ENCODE measurements at regions not wholly inside any gene's neighbourhood (a gene's known extent, or its start where the extent isn't known, plus 50 kb on each side); places are given as distances from the start of the nearest gene placed in this dataset.

DNA sequence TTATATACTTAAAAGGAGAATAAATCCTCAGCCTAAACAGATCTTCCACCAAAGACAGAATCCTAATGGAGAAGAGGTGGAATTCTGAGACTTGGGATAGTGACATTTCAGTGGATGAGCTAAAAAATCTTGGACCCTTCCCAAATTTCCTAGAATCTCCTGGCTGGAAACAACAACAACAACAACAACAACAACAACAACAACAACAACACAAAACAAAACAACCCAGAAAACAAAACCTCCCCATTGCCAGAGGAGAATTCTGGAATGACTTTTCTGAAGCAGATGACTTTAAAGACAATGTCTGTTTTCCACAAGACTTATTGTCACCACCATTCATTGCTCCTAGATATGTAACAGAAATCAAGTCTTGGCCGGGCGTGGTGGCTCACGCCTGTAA lies 322.1 kb downstream of the ARL4A start:
- no peak for FAIRE-seq
- intact Hi-C loops (cut with DNase I), result no loop called here
- H3K4me3 ChIP-seq (ENCODE audit: low read length in 3 of 3), result no peak overlapping the region

DNA sequence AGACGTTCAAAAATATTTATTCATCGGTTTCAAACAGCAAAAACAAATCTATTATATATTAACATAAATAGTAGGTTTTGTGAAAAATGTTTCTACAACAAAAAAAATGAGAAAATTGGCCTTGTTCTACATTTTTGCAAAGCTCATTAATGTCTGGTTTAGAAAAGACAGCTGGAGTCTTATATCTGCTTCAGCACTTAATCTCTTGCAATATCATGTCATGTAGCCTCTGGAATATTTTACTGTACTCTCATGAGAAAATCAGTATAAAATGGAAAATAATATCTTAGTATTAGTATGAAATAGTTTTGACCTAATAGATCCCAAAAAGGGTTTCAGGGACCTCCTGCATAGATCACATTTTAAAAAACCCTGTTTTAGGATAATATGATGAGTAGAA lies 326.6 kb downstream of the ARL4A start:
- H3K27me3 ChIP-seq (ENCODE audit: control insufficient read depth, insufficient read depth, low read length), result no peaks in the 10 kb centered on the region
- TF ChIP-seq, protein P1, sequence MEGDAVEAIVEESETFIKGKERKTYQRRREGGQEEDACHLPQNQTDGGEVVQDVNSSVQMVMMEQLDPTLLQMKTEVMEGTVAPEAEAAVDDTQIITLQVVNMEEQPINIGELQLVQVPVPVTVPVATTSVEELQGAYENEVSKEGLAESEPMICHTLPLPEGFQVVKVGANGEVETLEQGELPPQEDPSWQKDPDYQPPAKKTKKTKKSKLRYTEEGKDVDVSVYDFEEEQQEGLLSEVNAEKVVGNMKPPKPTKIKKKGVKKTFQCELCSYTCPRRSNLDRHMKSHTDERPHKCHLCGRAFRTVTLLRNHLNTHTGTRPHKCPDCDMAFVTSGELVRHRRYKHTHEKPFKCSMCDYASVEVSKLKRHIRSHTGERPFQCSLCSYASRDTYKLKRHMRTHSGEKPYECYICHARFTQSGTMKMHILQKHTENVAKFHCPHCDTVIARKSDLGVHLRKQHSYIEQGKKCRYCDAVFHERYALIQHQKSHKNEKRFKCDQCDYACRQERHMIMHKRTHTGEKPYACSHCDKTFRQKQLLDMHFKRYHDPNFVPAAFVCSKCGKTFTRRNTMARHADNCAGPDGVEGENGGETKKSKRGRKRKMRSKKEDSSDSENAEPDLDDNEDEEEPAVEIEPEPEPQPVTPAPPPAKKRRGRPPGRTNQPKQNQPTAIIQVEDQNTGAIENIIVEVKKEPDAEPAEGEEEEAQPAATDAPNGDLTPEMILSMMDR (IDR thresholded peaks at IDR 0.05; ENCODE audit: borderline replicate concordance, extremely low read depth, insufficient read depth), result no peak
- H3K9ac ChIP-seq (ENCODE audit: low read length in 3 of 3), result no peak overlapping the region
- intact Hi-C loops (cut with DNase I), result no loop called here
- DNase-seq, result peak in 1 of 5 donors; percentile 33
- no peaks in the 10 kb centered on the region for H3K36me3 ChIP-seq (ENCODE audit: control insufficient read depth in 2 of 3, insufficient read depth in 3 of 3, low read length in 3 of 3)
- no peak overlapping the region for H3K4me3 ChIP-seq (ENCODE audit: low read length in 3 of 3)
- no peak for FAIRE-seq
- no peak overlapping the region for H3K27ac ChIP-seq (ENCODE audit: low read depth in 2 of 2, low read length in 2 of 2)
- no peaks in the 10 kb centered on the region for H3K4me1 ChIP-seq (ENCODE audit: control insufficient read depth in 2 of 3, insufficient read depth in 2 of 3, low read depth in 1 of 3, low read length in 3 of 3)
- no peaks in the 10 kb centered on the region for H3K9me3 ChIP-seq (ENCODE audit: control insufficient read depth in 2 of 3, insufficient read depth in 1 of 3, low read length in 3 of 3)

More for the DNA sequence above, 322.1 kb downstream of the ARL4A start:
- Histone ChIP-seq H3K4me1 (ENCODE audit: control insufficient read depth in 2 of 3, insufficient read depth in 2 of 3, low read depth in 1 of 3, low read length in 3 of 3) (no peaks in the 10 kb centered on the region), H3K36me3 (ENCODE audit: control insufficient read depth in 2 of 3, insufficient read depth in 3 of 3, low read length in 3 of 3) (no peaks in the 10 kb centered on the region), H3K27me3 (ENCODE audit: control insufficient read depth, insufficient read depth, low read length) (no peaks in the 10 kb centered on the region), H3K9ac (ENCODE audit: low read length in 3 of 3) (no peak overlapping the region), H3K27ac (ENCODE audit: low read depth in 2 of 2, low read length in 2 of 2) (no peak overlapping the region), H3K9me3 (ENCODE audit: control insufficient read depth in 2 of 3, insufficient read depth in 1 of 3, low read length in 3 of 3) (no peaks in the 10 kb centered on the region)
- TF ChIP-seq, protein P1 (IDR thresholded peaks at IDR 0.05; ENCODE audit: borderline replicate concordance, extremely low read depth, insufficient read depth), result no peak
- DNase-seq, result no peak

DNA sequence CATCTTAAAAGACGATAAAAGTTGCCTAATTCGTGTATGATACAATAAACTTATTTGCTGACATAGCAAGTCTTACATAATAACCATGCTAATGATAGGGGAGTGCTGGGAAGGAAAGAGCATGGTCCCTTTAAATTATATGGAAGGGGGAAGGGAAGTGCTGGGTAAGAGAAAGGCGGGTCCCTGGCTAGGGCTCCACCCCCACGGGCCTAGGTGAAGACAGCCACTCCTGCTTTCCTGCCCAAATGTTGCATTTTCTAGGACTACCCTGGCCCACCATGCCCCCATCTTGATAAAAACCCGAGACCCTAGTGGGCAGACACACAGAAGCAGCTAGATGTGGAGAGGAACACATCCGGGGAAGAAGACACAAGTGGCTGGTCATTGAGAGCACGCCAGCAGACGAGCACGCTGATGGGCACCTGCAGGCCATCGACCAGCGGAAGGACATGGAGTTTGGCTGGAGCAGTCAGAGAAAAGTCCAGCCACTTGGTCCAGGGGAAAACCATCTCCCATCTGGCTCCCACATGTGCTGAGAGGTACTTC lies 328.7 kb downstream of the ARL4A start:
- Histone ChIP-seq H3K9ac (ENCODE audit: low read length in 3 of 3) (no peak overlapping the region), H3K27me3 (ENCODE audit: control insufficient read depth, insufficient read depth, low read length) (no peaks in the 10 kb centered on the region), H3K4me3 (ENCODE audit: low read length in 3 of 3) (no peak overlapping the region), H3K4me1 (ENCODE audit: control insufficient read depth in 2 of 3, insufficient read depth in 2 of 3, low read depth in 1 of 3, low read length in 3 of 3) (no peaks in the 10 kb centered on the region), H3K9me3 (ENCODE audit: control insufficient read depth in 2 of 3, insufficient read depth in 1 of 3, low read length in 3 of 3) (no peaks in the 10 kb centered on the region), H3K36me3 (ENCODE audit: control insufficient read depth in 2 of 3, insufficient read depth in 3 of 3, low read length in 3 of 3) (no peaks in the 10 kb centered on the region), H3K27ac (ENCODE audit: low read depth in 2 of 2, low read length in 2 of 2) (no peak overlapping the region)
- intact Hi-C loops (cut with DNase I), result no loop called here
- FAIRE-seq, result no peak
- TF ChIP-seq, protein P1 (IDR thresholded peaks at IDR 0.05; ENCODE audit: borderline replicate concordance, extremely low read depth, insufficient read depth), result no peak
- DNase-seq, result no peak
